MM.1S (cell line): ENCODE measurements at regions not wholly inside any gene's neighbourhood (a gene's known extent, or its start where the extent isn't known, plus 50 kb on each side); places are given as distances from the start of the nearest gene placed in this dataset.
"Not testable (repeated sequence)": the region's sequence is repeated elsewhere in the genome, so short reads cannot be mapped to it uniquely, and the experiment has no call there.

Experiments
- DNase-seq: peaks from one replicate; pipeline ENCODE4 v3.0.0-alpha.2; 2015
- H2AFZ ChIP-seq: fragments of 300-600 bp; sonication (generic); 2 replicates; pipeline ENCODE4 v1.6.0; 2016; ENCODE audit warnings: antibody characterized with exemption, low read length
- H3F3A ChIP-seq: fragments of 300-600 bp; sonication (generic); 2 replicates; pipeline ENCODE4 v1.6.1; 2016; ENCODE audit warnings: mild to moderate bottlenecking, antibody characterized with exemption, low read length, moderate library complexity, mixed read lengths; ENCODE audit not compliant: insufficient read depth
- H3K27ac ChIP-seq: fragments of 300-600 bp; sonication (generic); 2 replicates; pipeline ENCODE4 v1.5.1; 2016; ENCODE audit warnings: mild to moderate bottlenecking, low read length
- H3K27me3 ChIP-seq: fragments of 300-600 bp; sonication (generic); replicated peaks from 2 replicates; pipeline ENCODE4 v1.6.0; 2016; ENCODE audit warnings: low read length; ENCODE audit not compliant: insufficient read depth
- H3K36me3 ChIP-seq: fragments of 300-600 bp; sonication (generic); replicated peaks from 2 replicates; pipeline ENCODE4 v1.6.1; 2016; ENCODE audit warnings: mild to moderate bottlenecking, low read length, mixed read lengths; ENCODE audit not compliant: insufficient read depth
- H3K4me1 ChIP-seq: fragments of 300-600 bp; sonication (generic); 2 replicates; pipeline ENCODE4 v1.6.1; 2016; ENCODE audit warnings: low read length, mixed read lengths
- H3K4me2 ChIP-seq: fragments of 300-600 bp; sonication (generic); 2 replicates; pipeline ENCODE4 v1.6.0; 2016; ENCODE audit warnings: low read depth, low read length
- H3K4me3 ChIP-seq: fragments of 300-600 bp; sonication (generic); 2 replicates; pipeline ENCODE4 v1.5.1; 2016; ENCODE audit warnings: low read length, mixed read lengths
- H3K79me2 ChIP-seq: fragments of 300-600 bp; sonication (generic); 2 replicates; pipeline ENCODE4 v1.6.1; 2016; ENCODE audit warnings: mixed run types, low read length, mixed read lengths
- H3K9ac ChIP-seq: fragments of 300-600 bp; sonication (generic); 2 replicates; pipeline ENCODE4 v1.6.1; 2016; ENCODE audit warnings: low read length, mixed read lengths
- H3K9me2 ChIP-seq: fragments of 300-600 bp; sonication (generic); replicated peaks from 2 replicates; pipeline ENCODE4 v1.6.1; 2016; ENCODE audit warnings: mild to moderate bottlenecking, low read length, mixed read lengths; ENCODE audit not compliant: insufficient read depth
- H3K9me3 ChIP-seq: fragments of 300-600 bp; sonication (generic); replicated peaks from 2 replicates; pipeline ENCODE4 v1.6.1; 2016; ENCODE audit warnings: mild to moderate bottlenecking, low read length, mixed read lengths; ENCODE audit not compliant: insufficient read depth
- H4K20me1 ChIP-seq: fragments of 300-600 bp; sonication (generic); 2 replicates; pipeline ENCODE4 v1.6.1; 2016; ENCODE audit warnings: mild to moderate bottlenecking, low read length, moderate library complexity, mixed read lengths; ENCODE audit not compliant: insufficient read depth
- EZH2 ChIP-seq: fragments of 300-600 bp; sonication (generic); optimal IDR thresholded peaks from 2 replicates; pipeline ENCODE3; 2017; ENCODE audit warnings: low read depth, mild to moderate bottlenecking, antibody characterized with exemption, low read length, mixed read lengths
- EZH2phosphoT487 ChIP-seq: fragments of 300-600 bp; sonication (generic); IDR thresholded peaks from 2 replicates; pipeline ENCODE4 v1.6.1; 2018; ENCODE audit warnings: antibody characterized with exemption, low read length
- TF ChIP-seq, protein P1 (sequence below): fragments of 300-600 bp; sonication (generic); IDR thresholded peaks from 2 replicates; pipeline ENCODE4 v1.5.1; 2016; ENCODE audit warnings: antibody characterized with exemption, low read length, mixed read lengths

DNA sequence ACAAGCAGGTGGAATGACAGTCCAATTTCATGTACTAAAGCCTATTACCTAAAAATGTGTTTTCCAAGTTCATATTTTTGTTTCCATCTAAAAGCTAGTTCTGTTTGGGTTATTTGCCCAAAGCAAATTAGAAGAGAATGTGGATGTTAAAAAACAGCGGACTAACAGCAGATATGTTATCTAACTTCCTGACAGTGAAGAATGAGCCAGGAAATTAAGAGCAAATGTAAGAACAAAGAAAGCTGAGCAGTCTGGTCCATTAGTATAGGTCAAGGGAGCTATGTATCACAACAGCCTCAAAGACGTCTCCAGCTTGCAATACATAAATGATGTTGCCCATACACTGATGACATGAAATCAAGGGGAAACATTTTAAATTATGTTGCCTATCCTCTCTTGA lies 145.5 kb upstream of the PLD5 start:
- TF ChIP-seq EZH2 (no peak), EZH2phosphoT487 (no peak)
- TF ChIP-seq, protein P1, sequence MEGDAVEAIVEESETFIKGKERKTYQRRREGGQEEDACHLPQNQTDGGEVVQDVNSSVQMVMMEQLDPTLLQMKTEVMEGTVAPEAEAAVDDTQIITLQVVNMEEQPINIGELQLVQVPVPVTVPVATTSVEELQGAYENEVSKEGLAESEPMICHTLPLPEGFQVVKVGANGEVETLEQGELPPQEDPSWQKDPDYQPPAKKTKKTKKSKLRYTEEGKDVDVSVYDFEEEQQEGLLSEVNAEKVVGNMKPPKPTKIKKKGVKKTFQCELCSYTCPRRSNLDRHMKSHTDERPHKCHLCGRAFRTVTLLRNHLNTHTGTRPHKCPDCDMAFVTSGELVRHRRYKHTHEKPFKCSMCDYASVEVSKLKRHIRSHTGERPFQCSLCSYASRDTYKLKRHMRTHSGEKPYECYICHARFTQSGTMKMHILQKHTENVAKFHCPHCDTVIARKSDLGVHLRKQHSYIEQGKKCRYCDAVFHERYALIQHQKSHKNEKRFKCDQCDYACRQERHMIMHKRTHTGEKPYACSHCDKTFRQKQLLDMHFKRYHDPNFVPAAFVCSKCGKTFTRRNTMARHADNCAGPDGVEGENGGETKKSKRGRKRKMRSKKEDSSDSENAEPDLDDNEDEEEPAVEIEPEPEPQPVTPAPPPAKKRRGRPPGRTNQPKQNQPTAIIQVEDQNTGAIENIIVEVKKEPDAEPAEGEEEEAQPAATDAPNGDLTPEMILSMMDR, result no peak
- no peak for DNase-seq
- Histone ChIP-seq H3K9me3 (no peaks in the 10 kb centered on the region), H3K4me3 (no peak overlapping the region), H3K9ac (no peak overlapping the region), H3F3A (no peaks in the 10 kb centered on the region), H4K20me1 (no peaks in the 10 kb centered on the region), H3K27ac (no peak overlapping the region), H2AFZ (no peak overlapping the region), H3K4me2 (no peak overlapping the region), H3K4me1 (no peaks in the 10 kb centered on the region), H3K36me3 (no peaks in the 10 kb centered on the region), H3K79me2 (no peaks in the 10 kb centered on the region), H3K27me3 (no peaks in the 10 kb centered on the region), H3K9me2 (no peaks in the 10 kb centered on the region)

DNA sequence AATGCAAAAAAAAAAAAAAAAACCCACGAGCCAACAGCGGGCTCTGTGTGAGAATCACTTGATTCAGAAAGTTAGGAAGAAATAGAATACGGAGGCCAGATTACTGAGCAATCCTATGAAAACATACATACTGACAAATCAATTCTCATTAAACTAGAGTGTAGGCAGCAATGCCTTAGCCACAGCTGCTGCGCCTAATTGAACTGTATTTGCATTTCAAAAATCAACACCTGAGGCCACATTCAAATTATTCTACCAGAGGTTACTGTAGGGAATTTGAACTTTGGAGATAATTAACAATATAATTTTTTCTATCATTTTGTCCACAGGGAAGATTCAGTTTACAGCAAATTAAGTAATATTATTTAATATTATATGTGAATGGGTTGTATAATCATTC lies 138.4 kb upstream of the PLD5 start:
- H3K9me2 ChIP-seq, result no peaks in the 10 kb centered on the region
- no peak overlapping the region for H3K9ac ChIP-seq
- no peaks in the 10 kb centered on the region for H3K9me3 ChIP-seq
- no peaks in the 10 kb centered on the region for H3K4me1 ChIP-seq
- no peaks in the 10 kb centered on the region for H3K79me2 ChIP-seq
- TF ChIP-seq, protein P1, result no peak
- no peak for TF ChIP-seq EZH2phosphoT487
- TF ChIP-seq EZH2, result no peak
- no peak overlapping the region for H3K27ac ChIP-seq
- H4K20me1 ChIP-seq, result no peaks in the 10 kb centered on the region
- DNase-seq, result no peak
- H3F3A ChIP-seq, result no peaks in the 10 kb centered on the region
- H3K4me3 ChIP-seq, result no peak overlapping the region
- H3K36me3 ChIP-seq, result no peaks in the 10 kb centered on the region
- H3K4me2 ChIP-seq, result no peak overlapping the region
- no peak overlapping the region for H2AFZ ChIP-seq
- H3K27me3 ChIP-seq, result no peaks in the 10 kb centered on the region

DNA sequence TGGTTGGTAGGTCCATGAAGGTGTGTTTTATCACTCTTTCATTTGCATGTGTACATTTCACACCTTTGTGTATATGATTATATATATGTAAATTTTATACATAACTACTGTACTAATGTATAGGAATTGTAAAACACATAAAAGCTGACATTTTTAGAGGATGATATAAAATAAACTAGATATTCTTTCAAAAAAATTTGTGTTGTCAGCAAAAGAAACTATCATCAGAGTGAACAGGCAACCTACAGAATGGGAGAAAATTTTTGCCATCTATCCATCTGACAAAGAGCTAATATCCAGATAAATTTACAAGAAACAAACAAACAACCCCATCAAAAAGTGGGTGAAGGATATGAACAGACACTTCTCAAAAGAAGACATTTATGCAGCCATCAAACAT lies 129.3 kb upstream of the PLD5 start:
- H3K4me3 ChIP-seq, H3K27ac ChIP-seq, H3K27me3 ChIP-seq, H3F3A ChIP-seq, H4K20me1 ChIP-seq, H3K4me1 ChIP-seq, H3K9me2 ChIP-seq, H2AFZ ChIP-seq, H3K79me2 ChIP-seq, H3K9ac ChIP-seq, H3K4me2 ChIP-seq, DNase-seq, H3K36me3 ChIP-seq, H3K9me3 ChIP-seq: not testable (repeated sequence)

DNA sequence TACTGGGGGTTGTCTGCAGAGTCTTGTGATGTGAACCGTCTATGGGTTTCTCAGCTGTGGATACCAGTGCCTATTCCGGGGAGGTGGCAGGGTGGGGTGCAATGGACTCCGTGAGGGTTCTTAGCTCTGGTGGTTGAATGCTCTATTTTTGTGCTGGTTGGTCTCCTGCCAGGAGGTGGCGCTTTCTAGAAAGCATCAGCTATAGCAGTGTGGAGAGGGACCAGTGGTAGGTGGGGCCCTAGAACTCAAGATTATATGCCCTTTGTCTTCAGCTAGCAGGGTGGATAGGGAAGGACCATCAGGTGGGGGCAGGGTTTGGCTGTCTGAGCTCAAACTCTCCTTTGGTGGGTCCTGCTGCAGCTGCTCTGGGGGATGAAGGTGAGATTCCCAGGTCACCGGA lies 127.3 kb upstream of the PLD5 start:
- Histone ChIP-seq H3K9me2 (no peaks in the 10 kb centered on the region), H3K27ac (no peak overlapping the region), H4K20me1 (no peaks in the 10 kb centered on the region), H3K79me2 (no peaks in the 10 kb centered on the region), H3K4me1 (no peaks in the 10 kb centered on the region), H3K9me3 (no peaks in the 10 kb centered on the region), H3K4me2 (no peak overlapping the region), H3K4me3 (no peak overlapping the region), H3K9ac (no peak overlapping the region), H3F3A (no peaks in the 10 kb centered on the region), H2AFZ (no peak overlapping the region), H3K36me3 (no peaks in the 10 kb centered on the region), H3K27me3 (no peaks in the 10 kb centered on the region)
- no peak for DNase-seq
- TF ChIP-seq EZH2phosphoT487 (no peak), EZH2 (no peak)
- TF ChIP-seq, protein P1, result peak; percentile 16; the same call in 1 of the 2 replicates
